ENCODE measurements at regions not wholly inside any gene's neighbourhood (a gene's known extent, or its start where the extent isn't known, plus 50 kb on each side); places are given as distances from the start of the nearest gene placed in this dataset.

DNA sequence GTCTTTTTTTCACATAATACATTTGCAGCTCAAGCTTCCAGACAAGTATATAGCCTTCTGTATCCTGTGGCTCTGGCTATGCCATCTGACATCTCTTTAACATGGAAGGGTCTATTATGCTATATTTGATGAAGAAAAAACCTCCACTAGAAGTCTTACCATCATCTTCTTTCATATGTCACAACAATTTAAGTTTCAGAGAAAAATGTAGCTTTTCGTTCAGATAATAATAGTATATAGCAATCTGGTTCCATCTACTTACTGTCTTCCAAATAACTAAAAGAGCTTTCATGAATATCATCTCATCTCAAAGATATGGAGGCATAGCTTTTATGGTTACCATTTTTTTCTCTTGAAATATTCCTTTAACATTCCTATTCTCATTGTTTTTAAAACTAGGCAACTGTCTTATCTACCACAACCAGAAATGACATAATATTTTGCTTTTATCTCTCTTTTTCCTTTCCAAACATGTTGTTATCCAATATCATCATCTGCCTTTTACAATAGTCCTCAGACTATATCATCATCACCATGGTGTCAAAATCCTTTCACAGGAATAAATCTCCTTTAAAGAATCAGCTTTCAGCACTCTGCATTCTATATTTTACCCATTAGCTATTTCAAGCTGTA lies 1005.1 kb downstream of the PDHA2 start:
- no peaks in the 10 kb centered on the region for H3K36me3 ChIP-seq (replicated peaks; ENCODE audit: insufficient read depth, low read depth)
- no peaks in the 10 kb centered on the region for H3K9me3 ChIP-seq (ENCODE audit: low read depth)
- H2AFZ ChIP-seq = no peak overlapping the region
- H3K9me2 ChIP-seq (replicated peaks; ENCODE audit: insufficient read depth) = no peaks in the 10 kb centered on the region
- WGBS (ENCODE audit: low lambda C conversion rate, missing lambda C conversion rate) = 96% methylated on average over 1 of the region's 1 CpG
- TF ChIP-seq CTCF (IDR thresholded peaks at IDR 0.05; ENCODE audit: poor library complexity) (no peak), EZH2 (IDR thresholded peaks at IDR 0.05; ENCODE audit: borderline replicate concordance) (no peak), EZH2phosphoT487 (IDR thresholded peaks at IDR 0.05; ENCODE audit: low read depth, severe bottlenecking, unreplicated experiment) (no peak)
- no peaks in the 10 kb centered on the region for H3K27me3 ChIP-seq
- H3K27ac ChIP-seq = no peak overlapping the region
- H3K79me2 ChIP-seq = no peaks in the 10 kb centered on the region
- H3K4me1 ChIP-seq (ENCODE audit: insufficient read depth) = no peaks in the 10 kb centered on the region
- no peaks in the 10 kb centered on the region for H4K20me1 ChIP-seq (ENCODE audit: insufficient read depth, poor library complexity, severe bottlenecking)
- no peak overlapping the region for H3K4me2 ChIP-seq
- H3K4me3 ChIP-seq = no peak overlapping the region
- no peak for DNase-seq (ENCODE audit: low spot score)

DNA sequence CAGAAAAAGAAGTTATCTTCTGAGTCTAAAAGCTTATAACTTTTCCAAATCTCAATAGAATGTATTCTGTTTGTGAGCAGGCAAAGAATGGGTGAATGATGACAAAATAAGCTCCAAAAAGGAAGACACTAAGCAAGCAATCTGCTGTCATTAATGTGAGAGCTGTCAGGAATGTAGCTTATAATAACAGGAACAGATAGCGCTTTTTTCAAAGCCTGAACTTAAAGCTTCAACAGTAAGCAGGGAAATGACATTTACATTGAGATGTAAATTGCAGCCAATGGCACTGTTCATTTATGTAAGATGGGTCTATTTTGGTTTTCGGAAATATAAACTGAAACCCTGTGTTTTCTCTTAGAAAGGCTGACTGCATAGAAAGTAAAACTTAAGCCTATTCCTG lies 1005.9 kb downstream of the PDHA2 start:
- Histone ChIP-seq H3K79me2 (no peaks in the 10 kb centered on the region), H3K9me2 (replicated peaks; ENCODE audit: insufficient read depth) (no peaks in the 10 kb centered on the region), H2AFZ (no peak overlapping the region), H3K4me1 (ENCODE audit: insufficient read depth) (no peaks in the 10 kb centered on the region), H3K9me3 (ENCODE audit: low read depth) (no peaks in the 10 kb centered on the region), H3K4me3 (no peak overlapping the region), H3K4me2 (no peak overlapping the region), H3K27ac (no peak overlapping the region), H3K27me3 (no peaks in the 10 kb centered on the region), H3K36me3 (replicated peaks; ENCODE audit: insufficient read depth, low read depth) (no peaks in the 10 kb centered on the region), H4K20me1 (ENCODE audit: insufficient read depth, poor library complexity, severe bottlenecking) (no peaks in the 10 kb centered on the region)
- WGBS (ENCODE audit: low lambda C conversion rate, missing lambda C conversion rate) = 80% methylated on average over 2 of the region's 2 CpGs
- no peak for TF ChIP-seq EZH2phosphoT487 (IDR thresholded peaks at IDR 0.05; ENCODE audit: low read depth, severe bottlenecking, unreplicated experiment)
- no peak for TF ChIP-seq EZH2 (IDR thresholded peaks at IDR 0.05; ENCODE audit: borderline replicate concordance)
- TF ChIP-seq CTCF (IDR thresholded peaks at IDR 0.05; ENCODE audit: poor library complexity) = no peak
- no peak for DNase-seq (ENCODE audit: low spot score)

DNA sequence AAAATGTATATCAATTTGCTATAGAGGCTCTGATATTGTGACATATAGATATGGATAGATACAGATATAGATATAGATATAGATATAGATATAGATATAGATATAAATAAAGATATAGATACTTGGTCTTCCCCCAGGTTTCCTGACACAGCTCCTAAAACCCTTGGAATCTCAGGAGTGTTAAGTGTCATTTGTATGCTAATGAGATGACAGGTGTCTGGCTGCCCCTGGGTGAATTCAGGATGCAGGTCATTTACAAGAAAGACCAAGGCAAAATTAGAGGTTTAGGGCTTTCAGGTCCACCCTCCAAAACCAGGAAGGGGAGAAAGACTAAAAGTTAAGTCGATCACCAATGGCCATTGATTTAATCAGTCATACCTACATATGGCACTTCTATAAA lies 1034.8 kb downstream of the PDHA2 start:
- no peak overlapping the region for H3K4me2 ChIP-seq
- no peaks in the 10 kb centered on the region for H3K9me2 ChIP-seq (replicated peaks; ENCODE audit: insufficient read depth)
- TF ChIP-seq EZH2 (IDR thresholded peaks at IDR 0.05; ENCODE audit: borderline replicate concordance) (no peak), CTCF (IDR thresholded peaks at IDR 0.05; ENCODE audit: poor library complexity) (no peak), EZH2phosphoT487 (IDR thresholded peaks at IDR 0.05; ENCODE audit: low read depth, severe bottlenecking, unreplicated experiment) (no peak)
- DNase-seq (ENCODE audit: low spot score) = no peak
- no peaks in the 10 kb centered on the region for H4K20me1 ChIP-seq (ENCODE audit: insufficient read depth, poor library complexity, severe bottlenecking)
- H3K4me3 ChIP-seq = no peak overlapping the region
- peaks cover 7% of the 10 kb centered on the region for H3K9me3 ChIP-seq (ENCODE audit: low read depth)
- no peaks in the 10 kb centered on the region for H3K36me3 ChIP-seq (replicated peaks; ENCODE audit: insufficient read depth, low read depth)
- no peak overlapping the region for H2AFZ ChIP-seq
- no peaks in the 10 kb centered on the region for H3K27me3 ChIP-seq
- H3K27ac ChIP-seq = no peak overlapping the region
- WGBS (ENCODE audit: low lambda C conversion rate, missing lambda C conversion rate) = 75% methylated on average over 1 of the region's 1 CpG
- no peaks in the 10 kb centered on the region for H3K4me1 ChIP-seq (ENCODE audit: insufficient read depth)
- no peaks in the 10 kb centered on the region for H3K79me2 ChIP-seq
